Large intestine (tissue), 3 donors: ENCODE measurements at regions not wholly inside any gene's neighbourhood (a gene's known extent, or its start where the extent isn't known, plus 50 kb on each side); places are given as distances from the start of the nearest gene placed in this dataset.

ENCODE experiments used
- DNase-seq, 2 donors: peaks; one replicate each; pipeline versions ENCODE4 v3.0.0 to v3.0.0-alpha.2; 2013
- H3K27ac ChIP-seq: one replicate; pipeline ENCODE4 v1.5.1; 2013; ENCODE audit warnings: low read length
- H3K27me3 ChIP-seq: 2 replicates; pipeline ENCODE4 v1.6.1; 2013; ENCODE audit warnings: low read length; ENCODE audit not compliant: control insufficient read depth, insufficient read depth
- H3K36me3 ChIP-seq: 2 replicates; pipeline ENCODE4 v1.6.1; 2013; ENCODE audit warnings: low read length; ENCODE audit not compliant: control insufficient read depth, insufficient read depth
- H3K4me1 ChIP-seq: one replicate; pipeline ENCODE4 v1.6.1; 2013; ENCODE audit warnings: low read length; ENCODE audit not compliant: control insufficient read depth, insufficient read depth
- H3K4me3 ChIP-seq: one replicate; pipeline ENCODE4 v1.5.1; 2013; ENCODE audit warnings: low read length
- H3K9me3 ChIP-seq: one replicate; pipeline ENCODE4 v1.6.1; 2013; ENCODE audit warnings: mild to moderate bottlenecking, low read depth, low read length, moderate library complexity; ENCODE audit not compliant: control insufficient read depth
- WGBS: methylation state at CpG from one replicate; pipeline ENCODE4 v1.1.5; 2013; ENCODE audit warnings: low lambda C conversion rate; ENCODE audit not compliant: insufficient coverage; 5-methylcytosine and 5-hydroxymethylcytosine counted together

GRCh38 chr2:9779596-9780264 is 63.5 kb upstream of the TAF1B start:
- Histone ChIP-seq H3K9me3 (no peaks in the 10 kb centered on the region), H3K36me3 (no peaks in the 10 kb centered on the region), H3K27ac (peak overlapping the region; percentile 74), H3K4me1 (peaks cover 51% of the 10 kb centered on the region), H3K4me3 (no peak overlapping the region), H3K27me3 (no peaks in the 10 kb centered on the region)
- DNase-seq: peak in 1 of 2 donors; percentile 66
- 88% methylated on average over 8 of the region's 14 CpGs for WGBS

GRCh38 chr2:9780368-9781130 is 62.7 kb upstream of the TAF1B start:
- H3K4me3 ChIP-seq: no peak overlapping the region

GRCh38 chr2:9781252-9781651 is 62.0 kb upstream of the TAF1B start:
- H3K9me3 ChIP-seq: no peaks in the 10 kb centered on the region
- peak overlapping the region; percentile 34 for H3K27ac ChIP-seq
- peaks cover 60% of the 10 kb centered on the region for H3K4me1 ChIP-seq
- DNase-seq: peak in 1 of 2 donors; percentile 63
- no peak overlapping the region for H3K4me3 ChIP-seq
- no peaks in the 10 kb centered on the region for H3K36me3 ChIP-seq
- WGBS: no CpG with 5 or more reads among the region's 9 CpGs
- no peaks in the 10 kb centered on the region for H3K27me3 ChIP-seq

More at GRCh38 chr2:9780368-9781130, 62.7 kb upstream of the TAF1B start:
- WGBS: 100% methylated on average over 4 of the region's 10 CpGs
- H3K9me3 ChIP-seq: no peaks in the 10 kb centered on the region
- H3K27me3 ChIP-seq: no peaks in the 10 kb centered on the region
- H3K36me3 ChIP-seq: no peaks in the 10 kb centered on the region
- H3K27ac ChIP-seq: peak overlapping the region; percentile 34
- peaks cover 54% of the 10 kb centered on the region for H3K4me1 ChIP-seq
- no peak for DNase-seq

GRCh38 chr2:9782197-9782719 is 61.0 kb upstream of the TAF1B start:
- peaks cover 62% of the 10 kb centered on the region for H3K4me1 ChIP-seq
- H3K27me3 ChIP-seq: no peaks in the 10 kb centered on the region
- no peak overlapping the region for H3K4me3 ChIP-seq
- peak; percentile 92 to 95 for DNase-seq
- H3K36me3 ChIP-seq: no peaks in the 10 kb centered on the region
- H3K9me3 ChIP-seq: no peaks in the 10 kb centered on the region
- WGBS: no CpG with 5 or more reads among the region's 8 CpGs
- H3K27ac ChIP-seq: peak overlapping the region; percentile 78

GRCh38 chr2:9789371-9789770 is 53.9 kb upstream of the TAF1B start:
- no peak overlapping the region for H3K27ac ChIP-seq

GRCh38 chr2:9790702-9791225 is 52.5 kb upstream of the TAF1B start:
- DNase-seq: no peak
- Histone ChIP-seq H3K27ac (no peak overlapping the region), H3K4me1 (peaks cover 6% of the 10 kb centered on the region), H3K27me3 (no peaks in the 10 kb centered on the region), H3K9me3 (no peaks in the 10 kb centered on the region), H3K4me3 (no peak overlapping the region), H3K36me3 (no peaks in the 10 kb centered on the region)
- WGBS: no CpG with 5 or more reads among the region's 8 CpGs

More at GRCh38 chr2:9789371-9789770, 53.9 kb upstream of the TAF1B start:
- no peak overlapping the region for H3K4me3 ChIP-seq
- WGBS: no CpG with 5 or more reads among the region's 10 CpGs
- peaks cover 11% of the 10 kb centered on the region for H3K4me1 ChIP-seq
- H3K27me3 ChIP-seq: no peaks in the 10 kb centered on the region
- H3K9me3 ChIP-seq: no peaks in the 10 kb centered on the region
- DNase-seq: no peak
- no peaks in the 10 kb centered on the region for H3K36me3 ChIP-seq

GRCh38 chr2:9791711-9792110 is 51.6 kb upstream of the TAF1B start:
- no peaks in the 10 kb centered on the region for H3K27me3 ChIP-seq
- WGBS: no CpG with 5 or more reads among the region's 4 CpGs
- no peak overlapping the region for H3K27ac ChIP-seq
- DNase-seq: no peak
- H3K9me3 ChIP-seq: no peaks in the 10 kb centered on the region
- H3K4me3 ChIP-seq: no peak overlapping the region
- H3K36me3 ChIP-seq: no peaks in the 10 kb centered on the region
- H3K4me1 ChIP-seq: peaks cover 2% of the 10 kb centered on the region

- Histone ChIP-seq H3K9me3 (no peaks in the 10 kb centered on the region), H3K4me3 (no peak overlapping the region), H3K27ac (no peak overlapping the region), H3K36me3 (no peaks in the 10 kb centered on the region), H3K27me3 (no peaks in the 10 kb centered on the region), H3K4me1 (peaks cover 16% of the 10 kb centered on the region)
- DNase-seq: no peak
- WGBS: 100% methylated on average over 1 of the region's 13 CpGs
Measured at GRCh38 chr2:9793156-9793917, 49.9 kb upstream of the TAF1B start.
